Cardiac fibroblast (primary cell): ENCODE measurements at regions not wholly inside any gene's neighbourhood (a gene's known extent, or its start where the extent isn't known, plus 50 kb on each side); places are given as distances from the start of the nearest gene placed in this dataset.

ENCODE experiments used
- DNase-seq, 2 donors: peaks; one replicate each; pipeline versions ENCODE4 v3.0.0 to v3.0.0-alpha.2; 2010; ENCODE audit warnings: low read depth in 2 of 2
- H3K4me3 ChIP-seq, 2 donors: replicated peaks in 1 of 2; 1 replicate in 1 of 2; 2 replicates in 1 of 2; pipeline ENCODE4 v1.5.1; 2011; ENCODE audit warnings: low read depth in 2 of 2, low read length in 2 of 2, mild to moderate bottlenecking in 2 of 2, moderate library complexity in 1 of 2
- TF ChIP-seq, protein P1 (sequence below): IDR thresholded peaks from one replicate; pipeline ENCODE4 v1.5.1; 2011; ENCODE audit warnings: low read depth, mild to moderate bottlenecking, low read length, inconsistent platforms

DNA sequence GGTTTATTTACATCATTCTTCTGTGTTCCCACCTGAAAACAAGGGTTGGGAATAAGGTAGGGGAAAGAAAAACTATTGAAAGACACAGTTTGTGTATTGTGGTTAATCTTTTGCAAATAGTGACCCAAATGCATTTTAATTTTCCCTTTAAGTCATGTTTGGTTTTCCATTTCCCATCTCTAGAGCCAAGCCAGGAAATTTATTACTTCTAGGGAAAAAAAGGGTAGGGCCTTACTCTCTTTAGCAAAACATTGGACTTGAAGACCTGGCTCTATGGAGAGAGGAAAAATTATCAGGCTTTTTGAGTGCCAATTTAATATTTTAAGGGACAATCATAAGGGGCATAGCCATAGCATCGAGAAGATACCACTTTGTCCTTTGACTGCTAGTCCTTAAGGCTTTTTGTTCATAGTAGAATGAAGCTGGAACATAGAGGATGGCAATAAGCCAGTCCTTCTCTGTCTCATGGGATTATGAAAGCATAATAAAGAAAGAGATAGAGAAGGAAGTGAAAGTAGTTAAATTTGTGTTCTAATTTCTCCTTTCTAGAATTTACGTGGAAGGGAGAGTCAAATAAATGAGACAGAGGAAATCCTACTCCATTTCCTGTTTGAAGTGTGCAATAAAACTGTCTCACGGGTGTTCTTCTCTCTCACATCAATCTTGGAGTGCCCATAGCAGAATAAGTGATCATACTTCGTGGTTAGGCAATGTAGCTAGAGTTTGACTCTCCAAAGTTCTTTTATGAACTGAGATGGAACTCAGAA lies 50.9 kb upstream of the PPFIA2 start:
- DNase-seq: peak; percentile 9 to 42
- no peak overlapping the region for H3K4me3 ChIP-seq
- TF ChIP-seq, protein P1, sequence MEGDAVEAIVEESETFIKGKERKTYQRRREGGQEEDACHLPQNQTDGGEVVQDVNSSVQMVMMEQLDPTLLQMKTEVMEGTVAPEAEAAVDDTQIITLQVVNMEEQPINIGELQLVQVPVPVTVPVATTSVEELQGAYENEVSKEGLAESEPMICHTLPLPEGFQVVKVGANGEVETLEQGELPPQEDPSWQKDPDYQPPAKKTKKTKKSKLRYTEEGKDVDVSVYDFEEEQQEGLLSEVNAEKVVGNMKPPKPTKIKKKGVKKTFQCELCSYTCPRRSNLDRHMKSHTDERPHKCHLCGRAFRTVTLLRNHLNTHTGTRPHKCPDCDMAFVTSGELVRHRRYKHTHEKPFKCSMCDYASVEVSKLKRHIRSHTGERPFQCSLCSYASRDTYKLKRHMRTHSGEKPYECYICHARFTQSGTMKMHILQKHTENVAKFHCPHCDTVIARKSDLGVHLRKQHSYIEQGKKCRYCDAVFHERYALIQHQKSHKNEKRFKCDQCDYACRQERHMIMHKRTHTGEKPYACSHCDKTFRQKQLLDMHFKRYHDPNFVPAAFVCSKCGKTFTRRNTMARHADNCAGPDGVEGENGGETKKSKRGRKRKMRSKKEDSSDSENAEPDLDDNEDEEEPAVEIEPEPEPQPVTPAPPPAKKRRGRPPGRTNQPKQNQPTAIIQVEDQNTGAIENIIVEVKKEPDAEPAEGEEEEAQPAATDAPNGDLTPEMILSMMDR: no peak

DNA sequence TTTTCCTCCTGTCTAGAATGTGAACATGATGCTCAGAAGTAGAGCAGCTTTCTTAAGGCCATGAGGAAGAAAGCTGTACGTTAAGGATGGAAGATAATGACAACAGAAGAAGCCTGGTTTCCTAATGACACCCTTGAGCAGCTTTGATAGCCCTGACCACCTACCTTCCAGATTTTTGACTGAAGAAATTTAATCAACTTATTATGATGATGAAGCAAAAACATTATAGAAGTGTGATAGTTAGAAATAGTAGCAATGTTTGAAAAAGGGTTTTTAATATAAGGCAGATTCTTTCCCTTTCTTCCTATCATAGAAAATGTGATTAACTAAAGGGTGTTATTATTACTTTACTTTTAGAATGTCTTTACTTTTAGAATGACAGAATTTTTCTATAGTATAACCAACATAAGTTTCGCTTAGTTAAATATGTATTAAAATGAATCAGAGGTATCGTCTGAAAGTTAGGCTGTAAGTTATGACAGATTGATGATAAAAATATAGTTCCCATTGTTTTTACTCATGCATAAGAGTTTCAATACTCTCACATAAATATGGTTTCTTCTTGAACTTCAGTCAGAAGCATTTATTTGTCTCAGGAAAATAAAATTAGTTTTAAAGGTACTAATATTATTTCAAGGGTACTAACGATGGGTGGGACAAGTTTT lies 50.1 kb upstream of the PPFIA2 start:
- H3K4me3 ChIP-seq: no peak overlapping the region
- DNase-seq: no peak
- TF ChIP-seq, protein P1: no peak
